Ovary (tissue), 7 donors: ENCODE measurements at regions not wholly inside any gene's neighbourhood (a gene's known extent, or its start where the extent isn't known, plus 50 kb on each side); places are given as distances from the start of the nearest gene placed in this dataset.
"Not testable (repeated sequence)": the region's sequence is repeated elsewhere in the genome, so short reads cannot be mapped to it uniquely, and the experiment has no call there.

Experiments used
- DNase-seq, 5 donors: peaks; one replicate each; pipeline ENCODE4 v3.0.0-alpha.2; 2019 to 2020
- H3K27ac ChIP-seq, 2 donors: fragments of 200-600 bp; one replicate each; pipeline versions ENCODE4 v1.5.1 to v1.8.0; 2019 to 2022
- H3K27me3 ChIP-seq: fragments of 200-600 bp; one replicate; pipeline ENCODE4 v1.8.0; 2022
- H3K36me3 ChIP-seq: fragments of 200-600 bp; sonication (generic); one replicate; pipeline ENCODE4 v1.5.1; 2019
- H3K4me1 ChIP-seq: one replicate; pipeline ENCODE4 v1.8.1; 2013; ENCODE audit warnings: mild to moderate bottlenecking, moderate library complexity; ENCODE audit not compliant: insufficient read depth
- H3K4me3 ChIP-seq: fragments of 200-600 bp; sonication (generic); one replicate; pipeline ENCODE4 v1.5.1; 2017
- H3K9me3 ChIP-seq, 2 donors: fragments of 200-600 bp in 1 of 2; sonication (generic) in 1 of 2; one replicate each; pipeline versions ENCODE4 v1.5.1 to v1.8.1; 2013 to 2019; ENCODE audit warnings: mild to moderate bottlenecking in 1 of 2, moderate library complexity in 1 of 2
- CTCF ChIP-seq, 3 donors: fragments of 450-650 bp in 2 of 3; fragments of 200-600 bp in 1 of 3; IDR thresholded peaks; one replicate each; pipeline versions ENCODE4 v1.5.1 to v1.8.0; 2016 to 2022; ENCODE audit warnings: antibody characterized with exemption in 3 of 3, mild to moderate bottlenecking in 1 of 3
- EP300 ChIP-seq: sonication (generic); formaldehyde crosslinking; IDR thresholded peaks from one replicate; pipeline ENCODE4 v1.6.1; 2017; ENCODE audit warnings: antibody characterized with exemption
- POLR2A ChIP-seq: fragments of 450-650 bp; IDR thresholded peaks from one replicate; pipeline ENCODE4 v1.6.1; 2017; ENCODE audit warnings: antibody characterized with exemption, mild to moderate bottlenecking, moderate library complexity
- WGBS, 3 donors: extraction: QIAGEN DNeasy Blood & Tissue Kit in 1 of 3; methylation state at CpG; one replicate each; pipeline versions ENCODE4 v1.1.5 to v1.1.7; 2013 to 2017; 5-methylcytosine and 5-hydroxymethylcytosine counted together
- intact Hi-C, 4 donors: fragments of 100-400 bp; cut with DNase I; formaldehyde crosslinking; loops; one replicate each; pipeline versions ENCODE4 v1.11.0 to v1.15.1; 2022 to 2023
- donor health status: DM: no; HTN: no; CAD: no; lungs with moderate emphysema.
- donor health status: DM: no; HTN: no; CAD: no.
- donor health status: Bipolar disorder and iron deficiency.
- donor health status: DM: no; HTN: no; CAD: no.
- donor health status: DM: yes; HTN: yes; CAD: no.

DNA sequence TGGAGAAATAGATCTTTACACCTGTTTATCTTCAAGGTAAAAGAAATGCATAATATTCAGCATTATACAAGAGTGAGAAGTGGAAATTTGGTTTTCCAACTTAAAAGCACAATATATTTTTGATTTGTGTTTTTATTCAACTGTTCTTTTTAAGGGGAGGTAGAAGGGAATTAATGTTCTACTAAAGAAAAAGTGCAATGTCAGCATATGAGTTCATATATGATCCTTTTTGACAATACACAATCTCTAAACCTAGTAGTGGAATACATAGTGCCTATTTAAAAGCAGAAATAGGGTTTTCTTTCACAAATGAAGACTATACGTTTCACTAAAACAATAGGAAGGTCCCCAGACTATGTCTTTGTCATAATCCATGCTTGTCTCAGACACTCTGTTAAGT lies 63.2 kb upstream of the ATP5MC3 start:
- Histone ChIP-seq H3K36me3 (no peaks in the 10 kb centered on the region), H3K27me3 (no peaks in the 10 kb centered on the region), H3K4me3 (no peak overlapping the region), H3K9me3 (peaks cover 0 to 3% of the 10 kb centered on the region in 2 donors), H3K27ac (no peak overlapping the region), H3K4me1 (no peaks in the 10 kb centered on the region)
- intact Hi-C loops, result no loop called here
- TF ChIP-seq CTCF (IDR thresholded peaks at IDR 0.05), result no peak
- no peak for TF ChIP-seq EP300
- no peak for TF ChIP-seq POLR2A
- WGBS, 3 donors, result 68 to 78% (median 69%) methylated on average over 1 of the region's 1 CpG
- no peak for DNase-seq

GRCh38 chr2:175241691-175242090 lies 60.2 kb upstream of the ATP5MC3 start:
- Histone ChIP-seq H3K36me3 (no peaks in the 10 kb centered on the region), H3K4me1 (no peaks in the 10 kb centered on the region), H3K4me3 (no peak overlapping the region), H3K9me3 (peaks cover 0 to 3% of the 10 kb centered on the region in 2 donors), H3K27me3 (no peaks in the 10 kb centered on the region), H3K27ac (no peak overlapping the region)
- 78 to 87% (median 82%) methylated on average over 2 of the region's 2 CpGs for WGBS, 3 donors
- TF ChIP-seq POLR2A (no peak), CTCF (IDR thresholded peaks at IDR 0.05) (no peak), EP300 (no peak)
- intact Hi-C loops, result no loop called here
- no peak for DNase-seq

GRCh38 chr2:175240033-175240432 lies 58.5 kb upstream of the ATP5MC3 start:
- intact Hi-C loops, H3K27ac ChIP-seq: not testable (repeated sequence)
- 87 to 96% (median 89%) methylated on average over 2 of the region's 2 CpGs for WGBS, 3 donors

DNA sequence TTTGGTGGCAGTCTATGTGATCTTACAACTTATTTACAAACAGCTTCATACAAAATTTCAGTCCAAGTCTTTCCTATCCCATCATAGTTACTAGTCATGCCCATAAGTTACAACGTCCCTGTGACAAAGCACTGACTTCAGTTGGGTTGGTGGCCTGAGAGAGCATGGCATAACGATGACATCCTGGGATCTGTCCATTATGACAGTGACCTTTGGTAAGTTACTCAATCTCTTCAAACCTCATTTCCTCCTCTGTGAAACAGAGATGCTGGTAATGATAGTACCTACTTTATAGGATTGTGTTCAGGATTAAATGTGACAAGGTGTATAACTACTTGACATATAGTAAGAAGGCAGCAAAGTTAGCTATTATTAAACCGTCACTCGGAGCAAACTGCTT lies 55.4 kb upstream of the ATP5MC3 start:
- WGBS, 3 donors, result 81 to 84% (median 84%) methylated on average over 4 of the region's 4 CpGs

More at GRCh38 chr2:175240033-175240432, 58.5 kb upstream of the ATP5MC3 start:
- not testable (repeated sequence) for H3K4me1 ChIP-seq, H3K27me3 ChIP-seq, H3K36me3 ChIP-seq, H3K9me3 ChIP-seq, H3K4me3 ChIP-seq, DNase-seq

GRCh38 chr2:175234650-175235049 lies 53.1 kb upstream of the ATP5MC3 start:
- H3K36me3 ChIP-seq, result no peaks in the 10 kb centered on the region
- TF ChIP-seq CTCF (IDR thresholded peaks at IDR 0.05), result no peak
- no peak for TF ChIP-seq POLR2A
- TF ChIP-seq EP300, result no peak
- no peaks in the 10 kb centered on the region for H3K27me3 ChIP-seq
- H3K4me1 ChIP-seq, result no peaks in the 10 kb centered on the region
- no peak overlapping the region for H3K27ac ChIP-seq
- no peaks in the 10 kb centered on the region for H3K9me3 ChIP-seq
- 88 to 98% (median 92%) methylated on average over 2 of the region's 2 CpGs for WGBS, 3 donors
- H3K4me3 ChIP-seq, result no peak overlapping the region
- DNase-seq, result no peak
- intact Hi-C loops, result no loop called here

More for the DNA sequence above, 55.4 kb upstream of the ATP5MC3 start:
- no peak overlapping the region for H3K27ac ChIP-seq
- TF ChIP-seq POLR2A, result no peak
- TF ChIP-seq CTCF (IDR thresholded peaks at IDR 0.05), result no peak
- no peak for TF ChIP-seq EP300
- H3K4me1 ChIP-seq, result no peaks in the 10 kb centered on the region
- no peaks in the 10 kb centered on the region for H3K27me3 ChIP-seq
- H3K4me3 ChIP-seq, result no peak overlapping the region
- no peaks in the 10 kb centered on the region for H3K36me3 ChIP-seq
- H3K9me3 ChIP-seq, result peaks cover 0 to 3% of the 10 kb centered on the region in 2 donors
- intact Hi-C loops, result no loop called here
- no peak for DNase-seq
